ENCODE measurements at regions not wholly inside any gene's neighbourhood (a gene's known extent, or its start where the extent isn't known, plus 50 kb on each side); places are given as distances from the start of the nearest gene placed in this dataset.

DNA sequence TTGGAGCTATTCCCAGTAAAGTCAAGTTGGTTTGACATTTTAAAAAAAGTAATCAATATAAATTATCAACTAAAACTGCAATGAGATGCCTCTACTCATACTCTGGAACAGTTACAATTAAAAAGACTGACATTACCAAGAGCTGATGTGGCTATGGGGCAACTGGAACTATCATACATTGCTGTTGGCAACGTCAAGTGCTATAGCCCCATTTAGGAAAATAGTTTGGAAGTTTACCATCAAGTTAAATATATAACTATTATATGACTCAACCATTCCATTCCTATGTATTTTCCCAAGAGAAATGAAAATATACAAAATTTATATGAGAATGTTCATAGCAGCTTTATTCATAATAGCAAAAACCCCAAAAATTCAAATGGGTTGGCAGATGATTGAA lies 111.4 kb upstream of the HDGFL1 start:
- peaks cover 10% of the 10 kb centered on the region for H3K9me3 Mint-ChIP-seq
- DNase-seq (ENCODE audit: low spot score in 2 of 2, unreplicated experiment in 2 of 2), result no peak
- H3K27ac Mint-ChIP-seq, result no peak overlapping the region
- peaks cover 8% of the 10 kb centered on the region for H3K36me3 Mint-ChIP-seq
- no peak overlapping the region for H3K4me3 Mint-ChIP-seq
- no peaks in the 10 kb centered on the region for H3K4me1 Mint-ChIP-seq
- TF ChIP-seq, protein P1, sequence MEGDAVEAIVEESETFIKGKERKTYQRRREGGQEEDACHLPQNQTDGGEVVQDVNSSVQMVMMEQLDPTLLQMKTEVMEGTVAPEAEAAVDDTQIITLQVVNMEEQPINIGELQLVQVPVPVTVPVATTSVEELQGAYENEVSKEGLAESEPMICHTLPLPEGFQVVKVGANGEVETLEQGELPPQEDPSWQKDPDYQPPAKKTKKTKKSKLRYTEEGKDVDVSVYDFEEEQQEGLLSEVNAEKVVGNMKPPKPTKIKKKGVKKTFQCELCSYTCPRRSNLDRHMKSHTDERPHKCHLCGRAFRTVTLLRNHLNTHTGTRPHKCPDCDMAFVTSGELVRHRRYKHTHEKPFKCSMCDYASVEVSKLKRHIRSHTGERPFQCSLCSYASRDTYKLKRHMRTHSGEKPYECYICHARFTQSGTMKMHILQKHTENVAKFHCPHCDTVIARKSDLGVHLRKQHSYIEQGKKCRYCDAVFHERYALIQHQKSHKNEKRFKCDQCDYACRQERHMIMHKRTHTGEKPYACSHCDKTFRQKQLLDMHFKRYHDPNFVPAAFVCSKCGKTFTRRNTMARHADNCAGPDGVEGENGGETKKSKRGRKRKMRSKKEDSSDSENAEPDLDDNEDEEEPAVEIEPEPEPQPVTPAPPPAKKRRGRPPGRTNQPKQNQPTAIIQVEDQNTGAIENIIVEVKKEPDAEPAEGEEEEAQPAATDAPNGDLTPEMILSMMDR (IDR thresholded peaks at IDR 0.05; ENCODE audit: unreplicated experiment), result no peak
- no peaks in the 10 kb centered on the region for H3K27me3 Mint-ChIP-seq (ENCODE audit: low read depth)

DNA sequence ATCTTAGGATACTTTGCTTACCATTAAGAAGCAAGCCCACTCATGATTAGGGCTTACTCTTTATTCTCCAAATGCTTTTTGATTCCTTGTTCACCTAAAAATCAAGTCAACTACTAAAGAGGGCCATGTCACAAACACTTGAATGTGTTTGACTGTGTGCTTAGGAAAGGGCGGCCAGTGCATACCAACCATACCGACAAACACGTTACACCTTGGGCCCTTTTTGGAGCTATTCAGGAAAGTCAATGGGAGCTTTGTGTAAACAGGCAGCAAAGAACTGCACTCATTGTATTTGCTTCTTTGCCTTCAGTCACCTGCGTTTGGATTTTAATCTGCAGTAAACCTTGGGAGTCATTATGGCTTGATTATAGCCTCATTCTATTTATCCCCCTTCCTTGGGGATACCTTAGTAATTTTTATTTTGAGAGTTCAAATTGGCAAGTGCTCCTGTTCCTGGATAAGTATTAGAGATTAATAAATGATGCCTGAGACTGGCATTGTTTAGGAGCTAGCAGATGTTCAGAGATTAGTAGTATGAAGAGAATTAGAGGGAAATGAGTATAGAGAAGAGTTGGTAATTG lies 102.6 kb upstream of the HDGFL1 start:
- TF ChIP-seq, protein P1 (IDR thresholded peaks at IDR 0.05; ENCODE audit: unreplicated experiment), result no peak
- H3K27me3 Mint-ChIP-seq (ENCODE audit: low read depth), result no peaks in the 10 kb centered on the region
- peaks cover 11% of the 10 kb centered on the region for H3K9me3 Mint-ChIP-seq
- no peak overlapping the region for H3K4me3 Mint-ChIP-seq
- DNase-seq (ENCODE audit: low spot score in 2 of 2, unreplicated experiment in 2 of 2), result no peak
- peaks cover 12% of the 10 kb centered on the region for H3K36me3 Mint-ChIP-seq
- no peak overlapping the region for H3K27ac Mint-ChIP-seq
- peaks cover 46% of the 10 kb centered on the region for H3K4me1 Mint-ChIP-seq

DNA sequence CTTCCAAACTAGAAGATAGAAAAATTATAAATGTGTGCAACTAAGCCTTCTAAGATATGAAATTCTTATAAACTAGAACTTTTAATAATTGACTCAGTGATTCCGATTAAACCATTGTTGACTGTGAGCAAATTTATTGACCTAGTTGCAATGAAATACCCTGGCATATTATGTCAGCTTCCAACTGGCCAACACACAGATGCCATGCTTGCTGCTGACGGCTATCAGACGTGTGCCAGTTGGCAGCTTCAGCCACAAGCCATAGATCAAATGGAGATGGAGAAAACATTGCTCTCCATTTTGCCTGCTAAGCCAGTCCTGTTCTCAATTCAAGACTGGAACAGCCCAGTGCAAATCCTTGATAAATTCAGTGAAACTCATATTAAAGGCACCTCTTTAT lies 101.7 kb upstream of the HDGFL1 start:
- TF ChIP-seq, protein P1 (IDR thresholded peaks at IDR 0.05; ENCODE audit: unreplicated experiment), result no peak
- Mint-ChIP-seq H3K27me3 (ENCODE audit: low read depth) (no peaks in the 10 kb centered on the region), H3K27ac (peak overlapping the region; percentile 67), H3K4me1 (peaks cover 49% of the 10 kb centered on the region), H3K36me3 (peaks cover 15% of the 10 kb centered on the region), H3K4me3 (no peak overlapping the region), H3K9me3 (peaks cover 14% of the 10 kb centered on the region)
- no peak for DNase-seq (ENCODE audit: low spot score in 2 of 2, unreplicated experiment in 2 of 2)

DNA sequence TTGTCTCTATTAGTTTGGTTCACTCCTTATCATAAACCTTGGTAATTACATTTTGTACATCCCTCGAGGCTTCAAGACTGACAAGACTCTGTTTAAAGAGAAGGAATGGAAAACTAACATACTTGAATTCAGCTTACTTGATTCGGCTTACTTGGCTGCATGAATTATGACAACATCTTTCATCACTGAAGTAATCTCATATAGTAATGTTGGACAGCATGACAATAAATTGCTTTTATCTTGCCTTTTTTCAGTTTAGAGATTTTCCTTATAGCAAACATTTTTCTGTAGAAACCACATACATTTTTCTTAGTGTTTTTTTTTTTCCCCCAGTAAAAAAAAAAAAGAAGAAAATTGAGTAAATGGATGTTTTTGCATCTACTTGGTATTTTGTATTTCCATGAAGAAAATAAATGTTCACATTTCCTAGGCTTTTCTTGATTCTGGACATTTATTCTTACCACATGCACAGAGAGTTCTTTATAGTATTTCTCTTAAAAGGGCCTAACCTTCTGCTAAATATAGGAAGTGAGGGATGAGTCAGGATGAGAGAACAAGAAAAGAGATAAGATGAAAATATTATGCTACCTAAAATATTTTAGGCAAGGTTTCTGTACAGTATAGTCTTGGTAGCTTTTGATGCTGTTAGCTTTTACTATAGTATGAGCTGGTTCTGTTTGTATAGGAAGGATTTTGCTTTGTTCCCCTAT lies 101.0 kb upstream of the HDGFL1 start:
- TF ChIP-seq, protein P1 (IDR thresholded peaks at IDR 0.05; ENCODE audit: unreplicated experiment), result no peak
- Mint-ChIP-seq H3K27ac (peak overlapping the region; percentile 68), H3K36me3 (peaks cover 13% of the 10 kb centered on the region), H3K4me1 (peaks cover 49% of the 10 kb centered on the region), H3K4me3 (no peak overlapping the region), H3K27me3 (ENCODE audit: low read depth) (no peaks in the 10 kb centered on the region), H3K9me3 (peaks cover 14% of the 10 kb centered on the region)
- no peak for DNase-seq (ENCODE audit: low spot score in 2 of 2, unreplicated experiment in 2 of 2)

DNA sequence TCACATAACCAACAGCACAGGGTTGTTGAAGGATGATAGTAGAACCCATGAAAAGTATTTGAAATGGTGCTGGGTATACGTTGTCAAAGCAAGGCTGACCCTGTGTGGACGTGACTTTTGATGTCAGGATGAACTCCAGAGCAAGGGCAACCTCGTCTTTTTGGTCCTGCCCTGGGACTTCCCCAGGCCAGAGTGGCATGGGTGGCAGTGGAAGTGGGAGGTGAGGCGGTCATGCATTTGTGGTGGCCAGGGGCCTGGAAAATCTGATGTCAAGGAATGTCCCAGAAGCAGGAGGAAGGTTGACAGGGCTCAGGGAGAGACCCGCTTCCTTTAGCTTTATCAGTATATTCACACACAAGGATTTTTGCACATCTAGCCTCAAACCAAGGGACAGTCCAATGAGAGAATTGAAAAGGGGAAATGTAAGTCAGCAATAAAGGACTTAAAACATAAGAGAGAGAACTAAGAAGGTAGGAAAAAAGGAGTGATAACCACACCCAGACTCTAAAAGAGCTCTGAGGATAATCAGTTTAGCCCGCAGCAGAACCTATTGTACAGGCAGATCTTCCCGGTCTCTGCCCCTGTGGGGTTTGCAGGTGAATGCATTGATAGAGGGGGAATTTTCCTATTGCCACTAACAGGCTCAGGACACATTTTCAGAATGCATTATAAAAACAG lies 98.8 kb upstream of the HDGFL1 start:
- Mint-ChIP-seq H3K4me3 (no peak overlapping the region), H3K9me3 (peaks cover 13% of the 10 kb centered on the region), H3K4me1 (peaks cover 49% of the 10 kb centered on the region), H3K27ac (peak overlapping the region; percentile 41), H3K36me3 (peaks cover 7% of the 10 kb centered on the region), H3K27me3 (ENCODE audit: low read depth) (no peaks in the 10 kb centered on the region)
- TF ChIP-seq, protein P1 (IDR thresholded peaks at IDR 0.05; ENCODE audit: unreplicated experiment), result no peak
- DNase-seq (ENCODE audit: low spot score in 2 of 2, unreplicated experiment in 2 of 2), result no peak
